Ishikawa (cell line): ENCODE measurements at regions not wholly inside any gene's neighbourhood (a gene's known extent, or its start where the extent isn't known, plus 50 kb on each side); places are given as distances from the start of the nearest gene placed in this dataset.

Experiments used
- CEBPB ChIP-seq: IDR thresholded peaks from 2 replicates; pipeline ENCODE4 v1.6.1; 2012
- CREB1 ChIP-seq: IDR thresholded peaks from 2 replicates; pipeline ENCODE4 v1.6.1; 2012; ENCODE audit warnings: low read depth
- EGR1 ChIP-seq: IDR thresholded peaks from 2 replicates; pipeline ENCODE4 v1.6.1; 2012
- EP300 ChIP-seq: IDR thresholded peaks from 2 replicates; pipeline ENCODE4 v1.6.1; 2012; ENCODE audit warnings: borderline replicate concordance
- FOXM1 ChIP-seq: IDR thresholded peaks from 2 replicates; pipeline ENCODE4 v1.6.1; 2012; ENCODE audit warnings: low read depth, borderline replicate concordance
- MAX ChIP-seq: IDR thresholded peaks from 2 replicates; pipeline ENCODE4 v1.6.1; 2012
- NFIC ChIP-seq: IDR thresholded peaks from 2 replicates; pipeline ENCODE4 v1.6.1; 2012
- RAD21 ChIP-seq: IDR thresholded peaks from 2 replicates; pipeline ENCODE4 v1.6.1; 2012; ENCODE audit warnings: low read depth
- REST ChIP-seq: IDR thresholded peaks from 2 replicates; pipeline ENCODE4 v1.6.1; 2012; ENCODE audit warnings: low read depth, mild to moderate bottlenecking
- TAF1 ChIP-seq: IDR thresholded peaks from 2 replicates; pipeline ENCODE4 v1.6.1; 2012; ENCODE audit warnings: low read depth, mild to moderate bottlenecking
- TCF12 ChIP-seq: IDR thresholded peaks from 2 replicates; pipeline ENCODE4 v1.6.1; 2012; ENCODE audit warnings: low read depth
- TEAD4 ChIP-seq: IDR thresholded peaks from 2 replicates; pipeline ENCODE4 v1.6.1; 2012
- USF1 ChIP-seq: IDR thresholded peaks from 2 replicates; pipeline ENCODE4 v1.6.1; 2012
- YY1 ChIP-seq: IDR thresholded peaks from 2 replicates; pipeline ENCODE4 v1.6.1; 2012; ENCODE audit warnings: low read depth
- ZBTB7A ChIP-seq: IDR thresholded peaks from 2 replicates; pipeline ENCODE4 v1.6.1; 2012; ENCODE audit warnings: low read depth

GRCh38 chr11:33642461-33643166 lies 58.0 kb downstream of the C11orf91 start:
- TF ChIP-seq RAD21 (no peak), TEAD4 (no peak), FOXM1 (no peak), CEBPB (no peak), YY1 (no peak), NFIC (no peak), MAX (no peak)

GRCh38 chr11:33640730-33641371 lies 59.8 kb downstream of the C11orf91 start:
- no peak for TF ChIP-seq MAX
- TF ChIP-seq CEBPB, result no peak
- TF ChIP-seq FOXM1, result no peak
- no peak for TF ChIP-seq ZBTB7A
- TF ChIP-seq USF1, result no peak
- TF ChIP-seq CREB1, result no peak
- no peak for TF ChIP-seq RAD21

GRCh38 chr11:33638608-33639007 lies 62.0 kb downstream of the C11orf91 start:
- TF ChIP-seq TCF12, result no peak
- no peak for TF ChIP-seq FOXM1
- TF ChIP-seq NFIC, result no peak
- no peak for TF ChIP-seq CEBPB
- TF ChIP-seq RAD21, result no peak
- TF ChIP-seq CREB1, result no peak
- TF ChIP-seq TAF1, result no peak
- TF ChIP-seq USF1, result no peak
- TF ChIP-seq EP300, result no peak
- TF ChIP-seq REST, result no peak
- TF ChIP-seq YY1, result no peak

GRCh38 chr11:33636104-33636503 lies 64.5 kb downstream of the C11orf91 start:
- no peak for TF ChIP-seq RAD21
- no peak for TF ChIP-seq CREB1
- TF ChIP-seq EGR1, result no peak
- no peak for TF ChIP-seq MAX
- TF ChIP-seq NFIC, result no peak
- no peak for TF ChIP-seq TCF12
- no peak for TF ChIP-seq TEAD4
- TF ChIP-seq REST, result no peak
- no peak for TF ChIP-seq YY1
- no peak for TF ChIP-seq CEBPB
- TF ChIP-seq ZBTB7A, result no peak
- no peak for TF ChIP-seq FOXM1
- TF ChIP-seq EP300, result no peak
- no peak for TF ChIP-seq TAF1

GRCh38 chr11:33635161-33635560 lies 65.5 kb downstream of the C11orf91 start:
- TF ChIP-seq TCF12, result no peak
- no peak for TF ChIP-seq TEAD4
- TF ChIP-seq FOXM1, result no peak
- TF ChIP-seq ZBTB7A, result no peak
- no peak for TF ChIP-seq EP300
